ENCODE measurements at regions not wholly inside any gene's neighbourhood (a gene's known extent, or its start where the extent isn't known, plus 50 kb on each side); places are given as distances from the start of the nearest gene placed in this dataset.

GRCh38 chr6:19033683-19034082, 646.5 kb downstream of the RNF144B start:
- 47 to 70% methylated on average over 1 of the region's 1 CpG for WGBS, 2 donors
- peaks cover 0 to 18% (median 11%) of the 10 kb centered on the region in 4 donors for H3K4me1 ChIP-seq
- H3K9me3 ChIP-seq: no peaks in the 10 kb centered on the region
- no peak overlapping the region for H3K4me3 ChIP-seq
- no peaks in the 10 kb centered on the region for H3K27me3 ChIP-seq
- no peaks in the 10 kb centered on the region for H3K36me3 ChIP-seq
- intact Hi-C loops (cut with DNase I): no loop called here
- no peak overlapping the region for H3K27ac ChIP-seq
- no peak for DNase-seq
- TF ChIP-seq POLR2AphosphoS5 (IDR thresholded peaks at IDR 0.05) (no peak), CTCF (IDR thresholded peaks at IDR 0.05) (no peak), POLR2A (IDR thresholded peaks at IDR 0.05) (no peak), EP300 (IDR thresholded peaks at IDR 0.05) (no peak)

- intact Hi-C loops (cut with DNase I): no loop called here
- Histone ChIP-seq H3K27ac (peak overlapping the region in 2 of 4 donors; percentile 29 to 76), H3K36me3 (no peaks in the 10 kb centered on the region), H3K27me3 (no peaks in the 10 kb centered on the region), H3K4me1 (peaks cover 0 to 18% (median 11%) of the 10 kb centered on the region in 4 donors), H3K4me3 (no peak overlapping the region), H3K9me3 (no peaks in the 10 kb centered on the region)
- TF ChIP-seq POLR2AphosphoS5 (IDR thresholded peaks at IDR 0.05): no peak
- TF ChIP-seq EP300 (IDR thresholded peaks at IDR 0.05): no peak
- TF ChIP-seq POLR2A (IDR thresholded peaks at IDR 0.05): no peak
- WGBS, 2 donors: 55 to 69% methylated on average over 2 of the region's 2 CpGs
- no peak for DNase-seq
Measured at GRCh38 chr6:19034986-19035385, 647.8 kb downstream of the RNF144B start.

- Histone ChIP-seq H3K27ac (peak overlapping the region in 2 of 4 donors; percentile 29 to 76), H3K27me3 (no peaks in the 10 kb centered on the region), H3K9me3 (no peaks in the 10 kb centered on the region), H3K4me1 (peaks cover 0 to 18% (median 11%) of the 10 kb centered on the region in 4 donors), H3K36me3 (no peaks in the 10 kb centered on the region), H3K4me3 (no peak overlapping the region)
- 63 to 68% methylated on average over 7 of the region's 7 CpGs for WGBS, 2 donors
- no peak for DNase-seq
- TF ChIP-seq POLR2AphosphoS5 (IDR thresholded peaks at IDR 0.05): no peak
- TF ChIP-seq CTCF (IDR thresholded peaks at IDR 0.05): no peak
- TF ChIP-seq POLR2A (IDR thresholded peaks at IDR 0.05): no peak
- no peak for TF ChIP-seq EP300 (IDR thresholded peaks at IDR 0.05)
- intact Hi-C loops (cut with DNase I): no loop called here
Measured at GRCh38 chr6:19035461-19036195, 648.5 kb downstream of the RNF144B start.

GRCh38 chr6:19036196-19036555, 649.0 kb downstream of the RNF144B start:
- peaks cover 0 to 18% (median 11%) of the 10 kb centered on the region in 4 donors for H3K4me1 ChIP-seq
- H3K36me3 ChIP-seq: no peaks in the 10 kb centered on the region
- no peak for TF ChIP-seq POLR2AphosphoS5 (IDR thresholded peaks at IDR 0.05)
- TF ChIP-seq POLR2A (IDR thresholded peaks at IDR 0.05): no peak
- no peak for TF ChIP-seq EP300 (IDR thresholded peaks at IDR 0.05)
- TF ChIP-seq CTCF (IDR thresholded peaks at IDR 0.05): no peak
- no peaks in the 10 kb centered on the region for H3K27me3 ChIP-seq
- no peaks in the 10 kb centered on the region for H3K9me3 ChIP-seq
- peak overlapping the region in 1 of 4 donors; percentile 76 for H3K27ac ChIP-seq
- WGBS, 2 donors: 78 to 80% methylated on average over 2 of the region's 2 CpGs
- intact Hi-C loops (cut with DNase I): no loop called here
- no peak for DNase-seq
- H3K4me3 ChIP-seq: no peak overlapping the region

GRCh38 chr6:19037607-19038006, 650.5 kb downstream of the RNF144B start:
- Histone ChIP-seq H3K4me3 (no peak overlapping the region), H3K27me3 (no peaks in the 10 kb centered on the region), H3K27ac (no peak overlapping the region), H3K9me3 (no peaks in the 10 kb centered on the region), H3K36me3 (no peaks in the 10 kb centered on the region), H3K4me1 (peaks cover 0 to 17% (median 8%) of the 10 kb centered on the region in 4 donors)
- no peak for TF ChIP-seq EP300 (IDR thresholded peaks at IDR 0.05)
- TF ChIP-seq POLR2AphosphoS5 (IDR thresholded peaks at IDR 0.05): no peak
- TF ChIP-seq CTCF (IDR thresholded peaks at IDR 0.05): no peak
- TF ChIP-seq POLR2A (IDR thresholded peaks at IDR 0.05): no peak
- intact Hi-C loops (cut with DNase I): no loop called here
- DNase-seq: no peak
- 91 to 93% methylated on average over 4 of the region's 4 CpGs for WGBS, 2 donors

Measured in sigmoid colon (tissue), 6 donors.